ENCODE measurements at regions not wholly inside any gene's neighbourhood (a gene's known extent, or its start where the extent isn't known, plus 50 kb on each side); places are given as distances from the start of the nearest gene placed in this dataset.

GRCh38 chr11:70667767-70668166 is 269.4 kb downstream of the CTTN start:
- CTCF ChIA-PET = no interaction called here
- Mint-ChIP-seq H3K36me3 (ENCODE audit: insufficient read depth, unreplicated experiment) (peaks cover 4% of the 10 kb centered on the region), H3K4me3 (ENCODE audit: low read depth, unreplicated experiment) (no peak overlapping the region), H3K9me3 (ENCODE audit: low read depth, unreplicated experiment) (no peaks in the 10 kb centered on the region), H3K4me1 (ENCODE audit: low read depth, unreplicated experiment) (no peaks in the 10 kb centered on the region), H3K27ac (ENCODE audit: unreplicated experiment) (no peak overlapping the region), H3K27me3 (ENCODE audit: unreplicated experiment) (no peaks in the 10 kb centered on the region)
- intact Hi-C loops (cut with micrococcal nuclease; ENCODE audit: unreplicated experiment) = no loop called here
- DNase-seq = no peak
- BruUV-seq (replicated peaks) = no TSS peak
- TF ChIP-seq CTCF (IDR thresholded peaks at IDR 0.05; ENCODE audit: unreplicated experiment) = no peak

GRCh38 chr11:70668204-70669202 is 270.2 kb downstream of the CTTN start:
- CTCF ChIA-PET = no interaction called here
- no peak for DNase-seq
- BruUV-seq (replicated peaks) = no TSS peak
- H3K27me3 Mint-ChIP-seq (ENCODE audit: unreplicated experiment) = no peaks in the 10 kb centered on the region
- H3K4me1 Mint-ChIP-seq (ENCODE audit: low read depth, unreplicated experiment) = no peaks in the 10 kb centered on the region
- peaks cover 4% of the 10 kb centered on the region for H3K36me3 Mint-ChIP-seq (ENCODE audit: insufficient read depth, unreplicated experiment)
- no peak for TF ChIP-seq CTCF (IDR thresholded peaks at IDR 0.05; ENCODE audit: unreplicated experiment)
- intact Hi-C loops (cut with micrococcal nuclease; ENCODE audit: unreplicated experiment) = no loop called here
- H3K27ac Mint-ChIP-seq (ENCODE audit: unreplicated experiment) = no peak overlapping the region
- no peaks in the 10 kb centered on the region for H3K9me3 Mint-ChIP-seq (ENCODE audit: low read depth, unreplicated experiment)
- H3K4me3 Mint-ChIP-seq (ENCODE audit: low read depth, unreplicated experiment) = no peak overlapping the region

GRCh38 chr11:70669281-70669680 is 271.0 kb downstream of the CTTN start:
- H3K4me1 Mint-ChIP-seq (ENCODE audit: low read depth, unreplicated experiment) = no peaks in the 10 kb centered on the region
- CTCF ChIA-PET = no interaction called here
- H3K27ac Mint-ChIP-seq (ENCODE audit: unreplicated experiment) = no peak overlapping the region
- no peak overlapping the region for H3K4me3 Mint-ChIP-seq (ENCODE audit: low read depth, unreplicated experiment)
- H3K27me3 Mint-ChIP-seq (ENCODE audit: unreplicated experiment) = no peaks in the 10 kb centered on the region
- peaks cover 4% of the 10 kb centered on the region for H3K36me3 Mint-ChIP-seq (ENCODE audit: insufficient read depth, unreplicated experiment)
- intact Hi-C loops (cut with micrococcal nuclease; ENCODE audit: unreplicated experiment) = no loop called here
- H3K9me3 Mint-ChIP-seq (ENCODE audit: low read depth, unreplicated experiment) = no peaks in the 10 kb centered on the region
- no peak for TF ChIP-seq CTCF (IDR thresholded peaks at IDR 0.05; ENCODE audit: unreplicated experiment)
- no peak for DNase-seq
- no TSS peak for BruUV-seq (replicated peaks)

GRCh38 chr11:70669871-70670675 is 271.7 kb downstream of the CTTN start:
- H3K9me3 Mint-ChIP-seq (ENCODE audit: low read depth, unreplicated experiment) = no peaks in the 10 kb centered on the region
- TF ChIP-seq CTCF (IDR thresholded peaks at IDR 0.05; ENCODE audit: unreplicated experiment) = no peak
- no peak overlapping the region for H3K27ac Mint-ChIP-seq (ENCODE audit: unreplicated experiment)
- H3K36me3 Mint-ChIP-seq (ENCODE audit: insufficient read depth, unreplicated experiment) = peaks cover 4% of the 10 kb centered on the region
- no TSS peak for BruUV-seq (replicated peaks)
- no peak for DNase-seq
- H3K4me3 Mint-ChIP-seq (ENCODE audit: low read depth, unreplicated experiment) = no peak overlapping the region
- no peaks in the 10 kb centered on the region for H3K4me1 Mint-ChIP-seq (ENCODE audit: low read depth, unreplicated experiment)
- intact Hi-C loops (cut with micrococcal nuclease; ENCODE audit: unreplicated experiment) = no loop called here
- no peaks in the 10 kb centered on the region for H3K27me3 Mint-ChIP-seq (ENCODE audit: unreplicated experiment)
- CTCF ChIA-PET = no interaction called here

Data from Calu3 (cell line).